Gastroesophageal sphincter (tissue), 4 donors: ENCODE measurements at regions not wholly inside any gene's neighbourhood (a gene's known extent, or its start where the extent isn't known, plus 50 kb on each side); places are given as distances from the start of the nearest gene placed in this dataset.
"Not testable (repeated sequence)": the region's sequence is repeated elsewhere in the genome, so short reads cannot be mapped to it uniquely, and the experiment has no call there.

Experiments used
- ATAC-seq: fragments of 150-250 bp; one replicate; pipeline ENCODE4 v1.9.1; 2016; ENCODE audit warnings: mild to moderate bottlenecking, moderate library complexity
- H3K27ac ChIP-seq, 4 donors: fragments of 200-600 bp; sonication (generic) in 3 of 4; 1 replicate in 3 of 4; 2 replicates in 1 of 4; pipeline ENCODE4 v1.5.1; 2016 to 2019
- H3K27me3 ChIP-seq: fragments of 200-600 bp; sonication (generic); one replicate; pipeline ENCODE4 v1.5.1; 2019
- H3K36me3 ChIP-seq, 2 donors: fragments of 200-600 bp; sonication (generic); one replicate each; pipeline ENCODE4 v1.5.1; 2019; ENCODE audit warnings: control low read depth in 1 of 2
- H3K4me1 ChIP-seq, 3 donors: fragments of 200-600 bp; sonication (generic); 1 replicate in 2 of 3; 2 replicates in 1 of 3; pipeline ENCODE4 v1.5.1; 2016 to 2019; ENCODE audit warnings: control low read depth in 2 of 3
- H3K4me3 ChIP-seq, 2 donors: fragments of 200-600 bp; sonication (generic); one replicate each; pipeline ENCODE4 v1.5.1; 2019; ENCODE audit warnings: mild to moderate bottlenecking in 1 of 2, moderate library complexity in 1 of 2
- H3K9me3 ChIP-seq, 3 donors: fragments of 200-600 bp; sonication (generic); one replicate each; pipeline ENCODE4 v1.5.1; 2017 to 2019; ENCODE audit warnings: control low read depth in 2 of 3
- EP300 ChIP-seq: sonication (generic); formaldehyde crosslinking; IDR thresholded peaks from one replicate; pipeline ENCODE4 v1.6.1; 2017; ENCODE audit warnings: antibody characterized with exemption, mild to moderate bottlenecking
- POLR2A ChIP-seq, 2 donors: fragments of 450-650 bp; IDR thresholded peaks; one replicate each; pipeline ENCODE4 v1.6.1; 2017; ENCODE audit warnings: antibody characterized with exemption in 2 of 2, mild to moderate bottlenecking in 2 of 2, moderate library complexity in 1 of 2
- POLR2AphosphoS5 ChIP-seq: sonication (generic); formaldehyde crosslinking; IDR thresholded peaks from one replicate; pipeline ENCODE4 v1.6.1; 2017; ENCODE audit warnings: antibody characterized with exemption
- WGBS, 2 donors: methylation state at CpG; one replicate each; pipeline ENCODE4 v1.1.5; 2018; ENCODE audit warnings: low coverage in 1 of 2; 5-methylcytosine and 5-hydroxymethylcytosine counted together
- TF ChIP-seq, protein P1 (sequence below), 4 experiments: fragments of 200-600 bp in 2 of 4; fragments of 450-650 bp in 2 of 4; sonication (generic) in 1 of 4; IDR thresholded peaks; one replicate each; pipeline ENCODE4 v1.5.1; 2017 to 2019; ENCODE audit warnings: antibody characterized with exemption in 4 of 4, mild to moderate bottlenecking in 2 of 4, moderate library complexity in 2 of 4

DNA sequence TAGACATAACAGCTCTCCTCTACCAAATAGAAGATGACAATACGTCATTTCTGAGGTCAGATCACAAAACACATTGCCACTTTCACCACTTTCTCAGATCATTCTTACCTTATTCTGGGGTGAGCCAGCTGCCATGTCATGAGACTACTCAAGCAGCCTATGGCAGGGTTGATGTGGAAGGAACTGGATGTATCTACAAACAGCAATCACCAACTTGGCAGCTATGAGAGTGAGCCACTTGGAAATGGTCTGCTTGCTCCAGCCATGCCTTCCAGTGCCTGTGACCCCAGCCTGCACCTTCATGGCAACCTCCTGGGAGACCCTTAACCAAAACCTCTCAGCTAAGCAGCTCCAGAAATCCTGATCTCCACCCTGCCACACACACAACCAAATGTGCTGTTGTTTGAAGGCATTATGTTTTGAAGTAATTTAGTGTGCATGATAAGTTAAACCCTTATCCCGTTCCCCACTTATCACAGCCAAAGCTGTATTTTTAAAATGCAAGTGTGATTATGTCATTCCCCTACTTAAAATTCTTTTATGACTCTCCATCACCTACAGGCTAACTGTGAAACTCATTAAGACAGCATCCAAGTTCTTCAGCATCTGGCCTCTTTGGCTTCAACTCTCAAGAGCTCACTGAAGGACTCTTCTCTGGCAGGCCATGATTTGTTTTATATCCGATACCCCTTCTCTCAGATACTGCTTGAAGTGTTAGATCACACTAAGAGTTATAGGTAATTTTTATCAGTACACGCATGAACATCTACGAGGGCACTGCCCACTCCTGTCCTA is 150.6 kb downstream of the LY86 start:
- Histone ChIP-seq H3K4me3 (no peak overlapping the region), H3K27ac (no peak overlapping the region), H3K4me1 (no peaks in the 10 kb centered on the region), H3K27me3 (peaks cover 44% of the 10 kb centered on the region), H3K9me3 (no peaks in the 10 kb centered on the region), H3K36me3 (no peaks in the 10 kb centered on the region)
- 75 to 80% methylated on average over 3 to 5 of the region's 5 CpGs for WGBS, 2 donors
- TF ChIP-seq POLR2AphosphoS5 (no peak), EP300 (no peak), POLR2A (IDR thresholded peaks at IDR 0.05) (no peak)
- TF ChIP-seq, protein P1, sequence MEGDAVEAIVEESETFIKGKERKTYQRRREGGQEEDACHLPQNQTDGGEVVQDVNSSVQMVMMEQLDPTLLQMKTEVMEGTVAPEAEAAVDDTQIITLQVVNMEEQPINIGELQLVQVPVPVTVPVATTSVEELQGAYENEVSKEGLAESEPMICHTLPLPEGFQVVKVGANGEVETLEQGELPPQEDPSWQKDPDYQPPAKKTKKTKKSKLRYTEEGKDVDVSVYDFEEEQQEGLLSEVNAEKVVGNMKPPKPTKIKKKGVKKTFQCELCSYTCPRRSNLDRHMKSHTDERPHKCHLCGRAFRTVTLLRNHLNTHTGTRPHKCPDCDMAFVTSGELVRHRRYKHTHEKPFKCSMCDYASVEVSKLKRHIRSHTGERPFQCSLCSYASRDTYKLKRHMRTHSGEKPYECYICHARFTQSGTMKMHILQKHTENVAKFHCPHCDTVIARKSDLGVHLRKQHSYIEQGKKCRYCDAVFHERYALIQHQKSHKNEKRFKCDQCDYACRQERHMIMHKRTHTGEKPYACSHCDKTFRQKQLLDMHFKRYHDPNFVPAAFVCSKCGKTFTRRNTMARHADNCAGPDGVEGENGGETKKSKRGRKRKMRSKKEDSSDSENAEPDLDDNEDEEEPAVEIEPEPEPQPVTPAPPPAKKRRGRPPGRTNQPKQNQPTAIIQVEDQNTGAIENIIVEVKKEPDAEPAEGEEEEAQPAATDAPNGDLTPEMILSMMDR (IDR thresholded peaks at IDR 0.05), result no peak
- no peak for ATAC-seq

DNA sequence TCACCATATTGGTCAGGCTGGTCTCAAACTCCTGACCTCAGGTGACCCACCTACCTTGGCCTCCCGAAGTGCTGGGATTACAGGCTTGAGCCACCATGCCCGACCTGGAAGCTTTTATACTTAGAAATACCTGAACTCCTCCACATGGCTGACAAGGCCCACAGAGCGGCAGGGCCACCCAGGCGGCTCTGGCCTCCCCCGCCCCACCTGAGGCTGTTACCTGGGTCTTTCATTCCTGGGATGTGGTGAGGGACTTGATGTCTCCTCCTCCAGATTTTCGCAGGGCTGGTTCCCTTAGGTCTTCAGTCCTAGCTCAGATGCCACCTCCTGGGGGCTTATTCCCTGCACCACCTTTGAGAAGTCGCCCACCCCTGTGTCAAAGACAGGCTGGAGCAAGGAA is 152.1 kb downstream of the LY86 start:
- H3K36me3 ChIP-seq, result no peaks in the 10 kb centered on the region
- no peak overlapping the region for H3K27ac ChIP-seq
- TF ChIP-seq POLR2AphosphoS5 (no peak), EP300 (no peak), POLR2A (IDR thresholded peaks at IDR 0.05) (no peak)
- TF ChIP-seq, protein P1 (IDR thresholded peaks at IDR 0.05), result no peak
- no peaks in the 10 kb centered on the region for H3K9me3 ChIP-seq
- ATAC-seq, result no peak
- H3K4me1 ChIP-seq, result no peaks in the 10 kb centered on the region
- WGBS, 2 donors, result 100% methylated on average over 2 of the region's 7 CpGs; no CpG with 5 or more reads in 1 of the 2 donors
- no peak overlapping the region for H3K4me3 ChIP-seq
- H3K27me3 ChIP-seq, result peaks cover 31% of the 10 kb centered on the region

DNA sequence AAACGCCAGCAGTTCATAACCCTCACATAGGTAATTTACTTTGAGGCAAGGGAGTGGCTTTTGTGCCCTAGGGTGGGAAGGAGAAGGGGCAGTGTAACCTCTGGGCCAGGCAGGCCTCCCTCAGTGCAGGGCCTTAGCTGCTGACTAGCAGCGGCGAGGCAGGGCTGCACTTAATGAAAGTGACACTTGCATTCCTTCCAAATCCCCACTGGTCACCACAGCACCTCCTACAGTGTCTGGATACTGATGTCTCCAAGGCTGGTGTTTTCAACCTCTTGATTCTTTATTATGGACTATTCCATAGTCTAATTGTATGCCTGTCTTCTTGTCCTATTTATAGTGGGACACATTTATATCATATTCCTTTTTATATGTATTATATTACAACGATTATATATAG is 152.7 kb downstream of the LY86 start:
- H3K27ac ChIP-seq, result no peak overlapping the region
- no peak overlapping the region for H3K4me3 ChIP-seq
- H3K36me3 ChIP-seq, result no peaks in the 10 kb centered on the region
- no peak for ATAC-seq
- TF ChIP-seq POLR2A (IDR thresholded peaks at IDR 0.05), result no peak
- TF ChIP-seq, protein P1 (IDR thresholded peaks at IDR 0.05), result no peak
- TF ChIP-seq POLR2AphosphoS5, result no peak
- TF ChIP-seq EP300, result no peak
- no peaks in the 10 kb centered on the region for H3K4me1 ChIP-seq
- H3K9me3 ChIP-seq, result no peaks in the 10 kb centered on the region
- H3K27me3 ChIP-seq, result peaks cover 27% of the 10 kb centered on the region
- 69 to 90% methylated on average over 1 to 4 of the region's 4 CpGs for WGBS, 2 donors

DNA sequence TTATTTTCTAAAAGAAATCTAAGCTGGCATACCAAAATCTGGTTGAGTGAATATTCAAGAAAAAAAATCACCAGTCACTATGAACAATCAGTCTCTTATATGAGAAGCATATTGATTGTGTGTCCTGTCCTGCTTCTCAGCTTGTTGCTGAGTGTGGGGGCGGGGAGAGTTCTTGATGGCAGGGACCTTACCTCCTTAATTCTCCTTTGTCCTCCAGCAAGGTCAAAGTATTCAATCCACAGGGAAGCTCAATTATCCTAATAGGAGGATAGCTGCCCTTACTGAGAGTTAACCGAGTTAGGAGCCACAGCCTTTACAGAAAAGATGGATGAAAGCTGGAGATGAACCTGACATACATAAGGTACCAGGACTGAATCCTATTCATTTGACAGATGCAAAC is 154.0 kb downstream of the LY86 start:
- Histone ChIP-seq H3K27ac (no peak overlapping the region), H3K4me1 (no peaks in the 10 kb centered on the region), H3K27me3 (peaks cover 15% of the 10 kb centered on the region), H3K36me3 (no peaks in the 10 kb centered on the region), H3K9me3 (no peaks in the 10 kb centered on the region), H3K4me3 (no peak overlapping the region)
- WGBS, 2 donors, result 89 to 100% methylated on average over 1 of the region's 2 CpGs
- TF ChIP-seq POLR2A (IDR thresholded peaks at IDR 0.05) (no peak), EP300 (no peak), POLR2AphosphoS5 (no peak)
- TF ChIP-seq, protein P1 (IDR thresholded peaks at IDR 0.05), result no peak
- ATAC-seq, result no peak

DNA sequence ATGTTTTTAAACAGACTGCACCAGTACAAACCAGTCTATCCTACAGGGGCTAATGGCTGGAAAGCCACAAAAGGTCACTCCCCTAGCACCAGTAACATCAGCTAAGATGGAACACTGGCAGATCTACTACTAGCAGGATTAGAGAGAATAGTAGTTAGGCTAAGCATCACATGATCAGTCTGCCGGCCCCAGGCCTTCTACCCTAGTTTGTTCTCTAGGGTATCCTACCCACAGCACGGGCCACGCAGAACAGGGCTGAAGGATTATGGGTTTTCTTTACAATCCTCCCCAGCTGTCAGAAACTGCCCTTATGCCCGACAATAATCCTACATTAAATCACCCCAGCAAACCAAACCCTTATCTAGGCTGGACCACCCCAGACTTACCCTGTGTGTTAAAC is 156.0 kb downstream of the LY86 start:
- Histone ChIP-seq H3K27ac (no peak overlapping the region), H3K36me3 (no peaks in the 10 kb centered on the region), H3K9me3 (no peaks in the 10 kb centered on the region), H3K4me3 (no peak overlapping the region), H3K27me3 (peaks cover 7% of the 10 kb centered on the region), H3K4me1 (peaks cover 0 to 3% (median 1%) of the 10 kb centered on the region in 3 donors)
- WGBS, 2 donors, result 70 to 100% methylated on average over 1 to 2 of the region's 4 CpGs
- ATAC-seq, result no peak
- TF ChIP-seq POLR2AphosphoS5 (no peak), EP300 (no peak)

DNA sequence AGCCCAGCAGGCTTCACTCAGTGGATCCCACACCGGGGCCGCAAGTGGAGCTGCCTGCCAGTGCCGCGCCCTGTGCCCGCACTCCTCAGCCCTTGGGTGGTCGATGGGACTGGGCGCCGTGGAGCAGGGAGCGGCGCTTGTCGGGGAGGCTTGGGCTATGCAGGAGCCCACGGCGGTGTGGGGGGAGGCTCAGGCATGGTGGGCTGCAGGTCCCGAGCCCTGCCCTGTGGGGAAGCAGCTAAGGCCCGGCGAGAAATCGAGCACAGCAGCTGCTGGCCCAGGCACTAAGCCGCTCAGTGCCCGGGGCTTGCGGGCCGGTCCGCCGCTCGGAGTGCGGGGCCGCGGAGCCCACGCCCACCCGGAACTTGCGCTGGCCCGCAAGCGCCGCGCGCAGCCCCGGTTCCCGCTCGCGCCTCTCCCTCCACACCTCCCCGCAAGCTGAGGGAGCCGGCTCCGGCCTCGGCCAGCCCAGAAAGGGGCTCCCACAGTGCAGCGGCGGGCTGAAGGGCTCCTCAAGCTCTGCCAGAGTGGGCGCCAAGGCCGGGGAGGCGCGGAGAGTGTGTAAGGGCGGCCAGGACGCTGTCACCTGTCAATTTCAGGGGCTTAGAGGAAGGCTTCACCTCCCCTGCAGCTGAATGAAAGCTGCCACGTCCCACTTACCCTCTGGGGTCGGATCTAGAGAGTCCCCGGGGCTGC is 157.3 kb downstream of the LY86 start:
- ATAC-seq, H3K27me3 ChIP-seq: not testable (repeated sequence)

More for the DNA sequence above, 157.3 kb downstream of the LY86 start:
- WGBS, 2 donors, result 100% methylated on average over 1 of the region's 54 CpGs
- not testable (repeated sequence) for H3K9me3 ChIP-seq, H3K36me3 ChIP-seq, H3K27ac ChIP-seq, H3K4me3 ChIP-seq
- H3K4me1 ChIP-seq, result peaks cover 0 to 15% (median 9%) of the 10 kb centered on the region in 3 donors
